Left forelimb (tissue), 1 donor: ENCODE measurements at regions not wholly inside any gene's neighbourhood (a gene's known extent, or its start where the extent isn't known, plus 50 kb on each side); places are given as distances from the start of the nearest gene placed in this dataset.

Source experiments
- DNase-seq: peaks from one replicate; pipeline ENCODE4 v3.0.0-alpha.2; 2018; ENCODE audit warnings: low spot score

- DNase-seq = no peak
Measured at GRCh38 chr18:38010971-38011857, 445.6 kb upstream of the CELF4 start.

- no peak for DNase-seq
Measured at GRCh38 chr18:38010037-38010436, 444.4 kb upstream of the CELF4 start.

- no peak for DNase-seq
Measured at GRCh38 chr18:38009320-38009719, 443.7 kb upstream of the CELF4 start.

- no peak for DNase-seq
Measured at GRCh38 chr18:38007676-38008330, 442.2 kb upstream of the CELF4 start.

- no peak for DNase-seq
Measured at GRCh38 chr18:38007026-38007425, 441.4 kb upstream of the CELF4 start.

GRCh38 chr18:38006541-38006940 is 440.9 kb upstream of the CELF4 start:
- DNase-seq = no peak

- no peak for DNase-seq
Measured at GRCh38 chr18:37997695-37998094, 432.1 kb upstream of the CELF4 start.

- no peak for DNase-seq
Measured at GRCh38 chr18:37987901-37988300, 422.3 kb upstream of the CELF4 start.

- DNase-seq = no peak
Measured at GRCh38 chr18:37986665-37987064, 421.1 kb upstream of the CELF4 start.

- DNase-seq = no peak
Measured at GRCh38 chr18:37985126-37985525, 419.5 kb upstream of the CELF4 start.

GRCh38 chr18:37980556-37980955 is 415.0 kb upstream of the CELF4 start:
- no peak for DNase-seq

- no peak for DNase-seq
Measured at GRCh38 chr18:37975446-37975845, 409.8 kb upstream of the CELF4 start.

GRCh38 chr18:37967261-37967660 is 401.7 kb upstream of the CELF4 start:
- no peak for DNase-seq

GRCh38 chr18:37965572-37965970 is 400.0 kb upstream of the CELF4 start:
- DNase-seq = no peak

- no peak for DNase-seq
Measured at GRCh38 chr18:37964885-37965571, 399.4 kb upstream of the CELF4 start.

GRCh38 chr18:37963837-37964236 is 398.2 kb upstream of the CELF4 start:
- no peak for DNase-seq

GRCh38 chr18:37962316-37962966 is 396.8 kb upstream of the CELF4 start:
- no peak for DNase-seq

- DNase-seq = no peak
Measured at GRCh38 chr18:37958499-37958898, 392.9 kb upstream of the CELF4 start.

- DNase-seq = no peak
Measured at GRCh38 chr18:37956902-37957301, 391.3 kb upstream of the CELF4 start.

GRCh38 chr18:37956020-37956419 is 390.4 kb upstream of the CELF4 start:
- DNase-seq = no peak

- no peak for DNase-seq
Measured at GRCh38 chr18:37955201-37955600, 389.6 kb upstream of the CELF4 start.

GRCh38 chr18:37953876-37954275 is 388.3 kb upstream of the CELF4 start:
- no peak for DNase-seq
